OCI-LY3 (cell line): ENCODE measurements at regions not wholly inside any gene's neighbourhood (a gene's known extent, or its start where the extent isn't known, plus 50 kb on each side); places are given as distances from the start of the nearest gene placed in this dataset.

Source experiments
- H2AFZ ChIP-seq: fragments of 200-600, 300-600 bp; shearing (Covaris generic); 2 replicates; pipeline ENCODE4 v1.6.0; 2014; ENCODE audit warnings: antibody characterized with exemption, low read depth, low read length
- H3K27ac ChIP-seq: fragments of 200-600, 300-600 bp; sonication (generic); 2 replicates; pipeline ENCODE4 v1.5.1; 2014; ENCODE audit warnings: mild to moderate bottlenecking, low read length, moderate library complexity, mixed read lengths
- H3K27me3 ChIP-seq: fragments of 200-600, 300-600 bp; sonication (generic); 2 replicates; pipeline ENCODE4 v1.6.1; 2014; ENCODE audit warnings: low read depth, low read length, mixed read lengths
- H3K36me3 ChIP-seq: fragments of 200-600, 300-600 bp; sonication (generic); replicated peaks from 2 replicates; pipeline ENCODE3; 2014; ENCODE audit warnings: low read depth, low read length, mixed read lengths
- H3K4me1 ChIP-seq: fragments of 300-600, 200-600 bp; sonication (generic); 2 replicates; pipeline ENCODE4 v1.6.1; 2014; ENCODE audit warnings: low read length, mixed read lengths
- H3K4me2 ChIP-seq: fragments of 200-600, 300-600 bp; sonication (generic); 2 replicates; pipeline ENCODE4 v1.6.1; 2014; ENCODE audit warnings: low read length, mixed read lengths
- H3K4me3 ChIP-seq: fragments of 300-600, 200-600 bp; sonication (generic); 2 replicates; pipeline ENCODE4 v1.5.1; 2014; ENCODE audit warnings: antibody characterized with exemption, mild to moderate bottlenecking, low read length, moderate library complexity
- H3K79me2 ChIP-seq: fragments of 300-600, 200-600 bp; shearing (Covaris generic); 2 replicates; pipeline ENCODE4 v1.6.1; 2014; ENCODE audit warnings: mild to moderate bottlenecking, low read length, mixed read lengths
- H3K9ac ChIP-seq: fragments of 300-600, 200-600 bp; shearing (Covaris generic); 2 replicates; pipeline ENCODE4 v1.6.0; 2014; ENCODE audit warnings: mild to moderate bottlenecking, low read length, moderate library complexity
- H3K9me3 ChIP-seq: fragments of 200-600, 300-600 bp; shearing (Covaris generic); 2 replicates; pipeline ENCODE4 v1.6.1; 2014; ENCODE audit warnings: low read length, mixed read lengths; ENCODE audit not compliant: insufficient read depth
- H4K20me1 ChIP-seq: fragments of 200-600, 300-600 bp; sonication (generic); 2 replicates; pipeline ENCODE4 v1.6.1; 2016; ENCODE audit warnings: low read length, mixed read lengths; ENCODE audit not compliant: insufficient read depth
- EZH2phosphoT487 ChIP-seq: fragments of 200-600 bp; shearing (Covaris generic); IDR thresholded peaks from 2 replicates; pipeline ENCODE4 v1.6.1; 2018; ENCODE audit warnings: antibody characterized with exemption, mixed run types, low read depth
- TF ChIP-seq, protein P1 (sequence below): fragments of 200-600, 300-600 bp; sonication (generic); IDR thresholded peaks from 2 replicates; pipeline ENCODE4 v1.5.1; 2014; ENCODE audit warnings: antibody characterized with exemption, low read length, low read depth

- Histone ChIP-seq H3K9ac (no peak overlapping the region), H2AFZ (no peak overlapping the region), H4K20me1 (no peaks in the 10 kb centered on the region), H3K36me3 (no peaks in the 10 kb centered on the region), H3K9me3 (no peaks in the 10 kb centered on the region), H3K4me2 (no peak overlapping the region), H3K79me2 (no peaks in the 10 kb centered on the region), H3K4me1 (peaks cover 5% of the 10 kb centered on the region; the same call in 1 of the 2 replicates), H3K27me3 (peaks cover 16% of the 10 kb centered on the region; the same call in 1 of the 2 replicates), H3K27ac (no peak overlapping the region), H3K4me3 (no peak overlapping the region)
- TF ChIP-seq, protein P1, sequence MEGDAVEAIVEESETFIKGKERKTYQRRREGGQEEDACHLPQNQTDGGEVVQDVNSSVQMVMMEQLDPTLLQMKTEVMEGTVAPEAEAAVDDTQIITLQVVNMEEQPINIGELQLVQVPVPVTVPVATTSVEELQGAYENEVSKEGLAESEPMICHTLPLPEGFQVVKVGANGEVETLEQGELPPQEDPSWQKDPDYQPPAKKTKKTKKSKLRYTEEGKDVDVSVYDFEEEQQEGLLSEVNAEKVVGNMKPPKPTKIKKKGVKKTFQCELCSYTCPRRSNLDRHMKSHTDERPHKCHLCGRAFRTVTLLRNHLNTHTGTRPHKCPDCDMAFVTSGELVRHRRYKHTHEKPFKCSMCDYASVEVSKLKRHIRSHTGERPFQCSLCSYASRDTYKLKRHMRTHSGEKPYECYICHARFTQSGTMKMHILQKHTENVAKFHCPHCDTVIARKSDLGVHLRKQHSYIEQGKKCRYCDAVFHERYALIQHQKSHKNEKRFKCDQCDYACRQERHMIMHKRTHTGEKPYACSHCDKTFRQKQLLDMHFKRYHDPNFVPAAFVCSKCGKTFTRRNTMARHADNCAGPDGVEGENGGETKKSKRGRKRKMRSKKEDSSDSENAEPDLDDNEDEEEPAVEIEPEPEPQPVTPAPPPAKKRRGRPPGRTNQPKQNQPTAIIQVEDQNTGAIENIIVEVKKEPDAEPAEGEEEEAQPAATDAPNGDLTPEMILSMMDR: no peak
- TF ChIP-seq EZH2phosphoT487: no peak
These were observed 109.8 kb upstream of the FAM180A start for GRCh38 chr7:135858379-135858778.

GRCh38 chr7:135857519-135858274 lies 109.1 kb upstream of the FAM180A start:
- Histone ChIP-seq H3K27ac (no peak overlapping the region), H4K20me1 (no peaks in the 10 kb centered on the region), H3K79me2 (no peaks in the 10 kb centered on the region), H2AFZ (no peak overlapping the region), H3K4me2 (no peak overlapping the region), H3K36me3 (no peaks in the 10 kb centered on the region), H3K9ac (no peak overlapping the region), H3K9me3 (no peaks in the 10 kb centered on the region), H3K4me1 (peaks cover 5% of the 10 kb centered on the region; the same call in 1 of the 2 replicates), H3K27me3 (peaks cover 19% of the 10 kb centered on the region; the same call in 1 of the 2 replicates), H3K4me3 (no peak overlapping the region)
- no peak for TF ChIP-seq EZH2phosphoT487
- TF ChIP-seq, protein P1: no peak

DNA sequence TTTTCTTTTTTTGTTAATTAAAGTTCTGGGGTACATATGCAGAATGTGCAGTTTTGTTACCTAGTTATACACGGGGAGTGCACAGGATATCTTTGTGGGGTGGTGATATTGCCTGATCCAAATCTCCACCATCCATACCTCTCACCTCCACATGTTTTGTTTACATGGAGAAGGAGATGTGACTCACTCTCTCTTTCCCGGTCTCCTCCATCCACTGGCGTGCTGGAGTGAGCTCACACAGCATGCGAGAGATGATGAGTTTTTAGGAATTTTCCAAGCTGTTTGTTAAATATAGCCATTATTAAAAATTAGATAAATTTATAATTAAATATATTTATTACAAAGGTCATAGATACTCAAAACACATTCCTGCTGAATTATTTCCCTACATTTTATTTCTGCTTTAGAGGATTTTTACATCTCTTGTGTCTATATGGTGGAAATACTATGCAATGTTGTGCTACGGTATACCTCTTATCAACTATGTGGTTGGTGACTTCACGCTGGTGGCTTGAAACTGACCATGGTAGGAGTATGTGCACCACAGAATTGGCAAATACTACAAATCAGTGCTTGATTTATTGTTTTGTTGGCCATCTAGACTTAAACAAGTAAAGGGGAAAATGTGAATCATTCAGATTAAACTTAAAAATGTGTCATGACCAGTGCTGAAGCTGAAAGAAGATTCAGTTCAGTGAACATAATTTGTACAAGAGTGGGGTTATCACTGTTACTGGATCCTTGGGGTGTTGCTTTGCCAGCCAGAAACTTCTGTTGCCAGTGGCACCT lies 107.9 kb upstream of the FAM180A start:
- no peaks in the 10 kb centered on the region for H3K79me2 ChIP-seq
- no peaks in the 10 kb centered on the region for H3K9me3 ChIP-seq
- no peaks in the 10 kb centered on the region for H3K36me3 ChIP-seq
- H3K4me2 ChIP-seq: no peak overlapping the region
- H3K27ac ChIP-seq: no peak overlapping the region
- peaks cover 19% of the 10 kb centered on the region; the same call in 1 of the 2 replicates for H3K27me3 ChIP-seq
- H3K4me1 ChIP-seq: peaks cover 5% of the 10 kb centered on the region; the same call in 1 of the 2 replicates
- H2AFZ ChIP-seq: no peak overlapping the region
- H3K4me3 ChIP-seq: no peak overlapping the region
- H4K20me1 ChIP-seq: no peaks in the 10 kb centered on the region
- H3K9ac ChIP-seq: no peak overlapping the region
- TF ChIP-seq, protein P1: no peak
- TF ChIP-seq EZH2phosphoT487: no peak

GRCh38 chr7:135855846-135856245 lies 107.2 kb upstream of the FAM180A start:
- H3K79me2 ChIP-seq: no peaks in the 10 kb centered on the region
- H3K9me3 ChIP-seq: no peaks in the 10 kb centered on the region
- TF ChIP-seq EZH2phosphoT487: no peak
- TF ChIP-seq, protein P1: no peak
- no peak overlapping the region for H3K4me3 ChIP-seq
- H3K4me2 ChIP-seq: no peak overlapping the region
- peaks cover 19% of the 10 kb centered on the region; the same call in 1 of the 2 replicates for H3K27me3 ChIP-seq
- no peaks in the 10 kb centered on the region for H3K36me3 ChIP-seq
- H3K27ac ChIP-seq: no peak overlapping the region
- H3K9ac ChIP-seq: no peak overlapping the region
- no peak overlapping the region for H2AFZ ChIP-seq
- H4K20me1 ChIP-seq: no peaks in the 10 kb centered on the region
- H3K4me1 ChIP-seq: peaks cover 5% of the 10 kb centered on the region; the same call in 1 of the 2 replicates
